IMR-90 (cell line): ENCODE measurements at regions not wholly inside any gene's neighbourhood (a gene's known extent, or its start where the extent isn't known, plus 50 kb on each side); places are given as distances from the start of the nearest gene placed in this dataset.
A peak's percentile ranks its signal among the peaks of the same experiment; 100 is the strongest.

ENCODE experiments used
- ATAC-seq: fragments of 200-7000 bp; cut with Tn5 transposase; 2 replicates; pipeline ENCODE4 v1.9.1; 2020; ENCODE audit warnings: low read depth, mild to moderate bottlenecking, moderate library complexity
- BruUV-seq: library from RNA; stranded (reverse); fragments of 400-500 nt; replicated peaks from 2 replicates; lab custom pipeline; 2021; lab: Mats Ljungman, UMichigan
- CTCF ChIA-PET: fragments of 300-600 bp; formaldehyde crosslinking; extraction: SDS; loops from one replicate; lab custom pipeline; 2021; ENCODE audit warnings: antibody characterized with exemption; lab: Yijun Ruan, JAX
- POLR2A ChIA-PET: fragments of 300-600 bp; sonication (Branson Sonifier 250); formaldehyde crosslinking; loops from one replicate; lab custom pipeline; 2022; ENCODE audit warnings: antibody characterized with exemption; ENCODE audit not compliant: unreplicated experiment; lab: Charles Lee
- DNase-seq: peaks from one replicate; pipeline ENCODE4 v3.0.0; 2013
- H2AFZ ChIP-seq: replicated peaks from 2 replicates; pipeline ENCODE3; 2013; ENCODE audit warnings: low read length, mild to moderate bottlenecking; ENCODE audit not compliant: poor library complexity
- H2AK5ac ChIP-seq: 2 replicates; pipeline ENCODE4 v1.6.1; 2013; ENCODE audit warnings: low read depth, low read length, inconsistent platforms
- H2AK9ac ChIP-seq: replicated peaks from 2 replicates; pipeline ENCODE3; 2013; ENCODE audit warnings: mild to moderate bottlenecking, low read depth, low read length, moderate library complexity; ENCODE audit not compliant: poor library complexity
- H2BK120ac ChIP-seq: 2 replicates; pipeline ENCODE4 v1.6.1; 2013; ENCODE audit warnings: low read depth, low read length, inconsistent platforms
- H2BK15ac ChIP-seq: 3 replicates; pipeline ENCODE4 v1.6.1; 2013; ENCODE audit warnings: low read depth, low read length, inconsistent platforms
- H2BK20ac ChIP-seq: 2 replicates; pipeline ENCODE4 v1.6.1; 2013; ENCODE audit warnings: low read depth, mild to moderate bottlenecking, inconsistent platforms, low read length, moderate library complexity
- H2BK5ac ChIP-seq: 2 replicates; pipeline ENCODE4 v1.6.1; 2013; ENCODE audit warnings: mild to moderate bottlenecking, low read depth, low read length, inconsistent platforms; ENCODE audit not compliant: poor library complexity, severe bottlenecking
- H3K14ac ChIP-seq: replicated peaks from 2 replicates; pipeline ENCODE4 v1.6.1; 2013; ENCODE audit warnings: low read depth, low read length, inconsistent platforms
- H3K18ac ChIP-seq: 2 replicates; pipeline ENCODE4 v1.6.1; 2013; ENCODE audit warnings: low read depth, low read length, control low read depth
- H3K23ac ChIP-seq: 2 replicates; pipeline ENCODE4 v1.6.1; 2013; ENCODE audit warnings: low read depth, low read length, inconsistent platforms
- H3K27ac ChIP-seq: 2 replicates; pipeline ENCODE4 v1.5.1; 2013; ENCODE audit warnings: mild to moderate bottlenecking, control low read depth, low read length; ENCODE audit not compliant: insufficient read depth
- H3K27me3 ChIP-seq: 2 replicates; pipeline ENCODE4 v1.6.1; 2013; ENCODE audit warnings: low read length; ENCODE audit not compliant: control insufficient read depth, insufficient read depth
- H3K36me3 ChIP-seq: 2 replicates; pipeline ENCODE4 v1.6.1; 2013; ENCODE audit warnings: low read length, mixed read lengths; ENCODE audit not compliant: control insufficient read depth, insufficient read depth
- H3K4ac ChIP-seq: 2 replicates; pipeline ENCODE4 v1.6.1; 2013; ENCODE audit warnings: low read depth, low read length, inconsistent platforms
- H3K4me1 ChIP-seq: 2 replicates; pipeline ENCODE4 v1.6.1; 2013; ENCODE audit warnings: low read length, mixed read lengths; ENCODE audit not compliant: control insufficient read depth, insufficient read depth
- H3K4me2 ChIP-seq: 2 replicates; pipeline ENCODE4 v1.6.1; 2013; ENCODE audit warnings: low read depth, mild to moderate bottlenecking, control low read depth, low read length, moderate library complexity
- H3K4me3 ChIP-seq: 2 replicates; pipeline ENCODE4 v1.5.1; 2013; ENCODE audit warnings: low read depth, mild to moderate bottlenecking, control low read depth, low read length, moderate library complexity; ENCODE audit not compliant: insufficient read depth
- H3K56ac ChIP-seq: 2 replicates; pipeline ENCODE4 v1.6.1; 2013; ENCODE audit warnings: low read length, inconsistent platforms; ENCODE audit not compliant: insufficient read depth; ENCODE audit errors: extremely low read depth
- H3K79me1 ChIP-seq, 2 experiments: 2 replicates each; pipeline ENCODE4 v1.6.1; 2013; ENCODE audit warnings: low read length in 2 of 2, inconsistent platforms in 1 of 2, low read depth in 1 of 2
- H3K9ac ChIP-seq: 2 replicates; pipeline ENCODE4 v1.6.1; 2013; ENCODE audit warnings: low read depth, low read length, control low read depth
- H3K9me1 ChIP-seq: 2 replicates; pipeline ENCODE4 v1.6.1; 2013; ENCODE audit warnings: low read length, inconsistent platforms; ENCODE audit not compliant: insufficient read depth
- H3K9me3 ChIP-seq: 2 replicates; pipeline ENCODE4 v1.6.1; 2013; ENCODE audit warnings: low read length; ENCODE audit not compliant: control insufficient read depth, insufficient read depth
- H4K20me1 ChIP-seq: 2 replicates; pipeline ENCODE4 v1.6.1; 2013; ENCODE audit warnings: low read length, inconsistent platforms; ENCODE audit not compliant: insufficient read depth
- H4K5ac ChIP-seq: 2 replicates; pipeline ENCODE4 v1.6.1; 2013; ENCODE audit warnings: mild to moderate bottlenecking, low read depth, low read length, control low read depth
- H4K8ac ChIP-seq, 2 experiments: 2 replicates each; pipeline ENCODE4 v1.6.1; 2013; ENCODE audit warnings: low read depth in 2 of 2, low read length in 2 of 2, control low read depth in 1 of 2, inconsistent platforms in 1 of 2
- H4K91ac ChIP-seq: 2 replicates; pipeline ENCODE4 v1.6.1; 2013; ENCODE audit warnings: low read depth, low read length, inconsistent platforms; ENCODE audit not compliant: insufficient read depth
- CEBPB ChIP-seq: IDR thresholded peaks from 2 replicates; pipeline ENCODE4 v1.6.1; 2012; ENCODE audit warnings: low read depth, low read length, improper control_type of control experiment
- CTCF ChIP-seq: conservative IDR thresholded peaks from 2 replicates; pipeline ENCODE4 v1.5.1; 2012; ENCODE audit warnings: mild to moderate bottlenecking, low read depth, low read length, improper control_type of control experiment
- MAFK ChIP-seq: IDR thresholded peaks from 2 replicates; pipeline ENCODE4 v1.6.1; 2012; ENCODE audit warnings: low read depth, low read length, improper control_type of control experiment
- MAZ ChIP-seq: IDR thresholded peaks from 2 replicates; pipeline ENCODE4 v1.6.1; 2012; ENCODE audit warnings: low read depth, mild to moderate bottlenecking, low read length, improper control_type of control experiment, moderate library complexity, borderline replicate concordance
- NFE2L2 ChIP-seq: fragments of 150-350 bp; IDR thresholded peaks from 2 replicates; pipeline ENCODE4 v1.6.1; 2016; ENCODE audit warnings: low read depth, mild to moderate bottlenecking, low read length
- POLR2A ChIP-seq: IDR thresholded peaks from 2 replicates; pipeline ENCODE4 v1.6.1; 2012; ENCODE audit warnings: mild to moderate bottlenecking, low read depth, low read length
- RAD21 ChIP-seq: IDR thresholded peaks from 2 replicates; pipeline ENCODE4 v1.6.1; 2012; ENCODE audit warnings: low read length, improper control_type of control experiment
- RCOR1 ChIP-seq: IDR thresholded peaks from 2 replicates; pipeline ENCODE4 v1.6.1; 2012; ENCODE audit warnings: mild to moderate bottlenecking, low read length, improper control_type of control experiment; ENCODE audit not compliant: insufficient replicate concordance
- RFX5 ChIP-seq: IDR thresholded peaks from 2 replicates; pipeline ENCODE4 v1.8.0; 2012; ENCODE audit warnings: low read depth, mild to moderate bottlenecking, low read length, moderate library complexity
- SMC3 ChIP-seq: fragments of 150-350 bp; IDR thresholded peaks from 2 replicates; pipeline ENCODE4 v1.6.1; 2016; ENCODE audit warnings: low read depth, mild to moderate bottlenecking, antibody characterized with exemption, low read length, moderate library complexity
- WGBS, 2 experiments: methylation state at CpG; one replicate each; pipeline versions ENCODE4 v1.1.5 to v1.1.7; 2013; ENCODE audit warnings: missing lambda C conversion rate in 2 of 2; ENCODE audit not compliant: insufficient read length in 1 of 2; ENCODE audit errors: extremely low coverage in 2 of 2; 5-methylcytosine and 5-hydroxymethylcytosine counted together
- dilution Hi-C: fragments of 300-500 bp; cut with HindIII; formaldehyde crosslinking; loops from one replicate; pipeline ENCODE4 v1.14.3; 2018; ENCODE audit warnings: low sequenced_read_pairs; ENCODE audit not compliant: unreplicated experiment
- in situ Hi-C: fragments of 300-500 bp; cut with MboI; formaldehyde crosslinking; loops from 3 replicates; pipeline ENCODE4 v1.14.3; 2019; ENCODE audit warnings: low sequenced_read_pairs, inconsistent platforms, mixed read lengths
- intact Hi-C: fragments of 100-400 bp; cut with micrococcal nuclease; formaldehyde crosslinking; loops from 2 replicates; pipeline ENCODE4 v1.10.0; 2022
- TF ChIP-seq, protein P1 (sequence below): fragments of 150-350 bp; IDR thresholded peaks from 2 replicates; pipeline ENCODE4 v1.6.1; 2017; ENCODE audit warnings: mild to moderate bottlenecking, antibody characterized with exemption, low read length, low read depth

- Histone ChIP-seq H2AK9ac (no peak overlapping the region), H3K9me1 (no peaks in the 10 kb centered on the region; the same call in 1 of the 2 replicates), H3K4me1 (peaks cover 10% of the 10 kb centered on the region), H2BK15ac (no peak overlapping the region), H4K91ac (no peak overlapping the region; the same call in 1 of the 2 replicates), H2AK5ac (0 out of 2 replicates have a peak overlapping the region, but pooled peaks have one; percentile 0), H2BK20ac (peak overlapping the region; percentile 6), H3K9me3 (no peaks in the 10 kb centered on the region), H3K4me2 (no peak overlapping the region), H3K4me3 (no peak overlapping the region), H4K20me1 (no peaks in the 10 kb centered on the region), H3K14ac (peak overlapping the region; percentile 4; the same call in 1 of the 2 replicates), H2AFZ (no peak overlapping the region), H4K8ac (peak overlapping the region in 1 of 2 experiments; percentile 59; a peak in 1 of 4 replicates), H3K4ac (peak overlapping the region; percentile 43; the same call in 1 of the 2 replicates), H2BK120ac (peak overlapping the region; percentile 57; the same call in 1 of the 2 replicates), H3K27ac (peak overlapping the region; percentile 2; the same call in 1 of the 2 replicates), H3K79me1 (no peaks in the 10 kb centered on the region), H3K36me3 (no peaks in the 10 kb centered on the region), H3K23ac (peak overlapping the region; percentile 17; the same call in 1 of the 2 replicates), H2BK5ac (no peak overlapping the region), H3K56ac (no peak overlapping the region), H3K9ac (no peak overlapping the region), H3K18ac (peak overlapping the region; percentile 61; the same call in 1 of the 2 replicates), H3K27me3 (no peaks in the 10 kb centered on the region), H4K5ac (no peak overlapping the region)
- POLR2A ChIA-PET: no interaction called here
- dilution Hi-C loops (no loop called here), intact Hi-C loops (no loop called here), in situ Hi-C loops (no loop called here)
- DNase-seq (peak; percentile 27), ATAC-seq (peak; percentile 30; the same call in 1 of the 2 replicates)
- CTCF ChIA-PET: no interaction called here
- 83% methylated on average over 1 of the region's 5 CpGs; no CpG with 5 or more reads in 1 of the 2 experiments for WGBS, 2 experiments
- BruUV-seq: no TSS peak
- TF ChIP-seq MAFK: no peak
- no peak for TF ChIP-seq MAZ
- TF ChIP-seq POLR2A: no peak
- TF ChIP-seq RCOR1: no peak
- TF ChIP-seq, protein P1, sequence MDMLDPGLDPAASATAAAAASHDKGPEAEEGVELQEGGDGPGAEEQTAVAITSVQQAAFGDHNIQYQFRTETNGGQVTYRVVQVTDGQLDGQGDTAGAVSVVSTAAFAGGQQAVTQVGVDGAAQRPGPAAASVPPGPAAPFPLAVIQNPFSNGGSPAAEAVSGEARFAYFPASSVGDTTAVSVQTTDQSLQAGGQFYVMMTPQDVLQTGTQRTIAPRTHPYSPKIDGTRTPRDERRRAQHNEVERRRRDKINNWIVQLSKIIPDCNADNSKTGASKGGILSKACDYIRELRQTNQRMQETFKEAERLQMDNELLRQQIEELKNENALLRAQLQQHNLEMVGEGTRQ: no peak
- TF ChIP-seq CEBPB: no peak
- TF ChIP-seq RAD21: no peak
- TF ChIP-seq CTCF: no peak
- no peak for TF ChIP-seq NFE2L2
- no peak for TF ChIP-seq RFX5
- no peak for TF ChIP-seq SMC3
Observed at GRCh38 chr3:177336873-177337450, 139.7 kb upstream of the TBL1XR1 start.
